ENCODE measurements at regions not wholly inside any gene's neighbourhood (a gene's known extent, or its start where the extent isn't known, plus 50 kb on each side); places are given as distances from the start of the nearest gene placed in this dataset.

DNA sequence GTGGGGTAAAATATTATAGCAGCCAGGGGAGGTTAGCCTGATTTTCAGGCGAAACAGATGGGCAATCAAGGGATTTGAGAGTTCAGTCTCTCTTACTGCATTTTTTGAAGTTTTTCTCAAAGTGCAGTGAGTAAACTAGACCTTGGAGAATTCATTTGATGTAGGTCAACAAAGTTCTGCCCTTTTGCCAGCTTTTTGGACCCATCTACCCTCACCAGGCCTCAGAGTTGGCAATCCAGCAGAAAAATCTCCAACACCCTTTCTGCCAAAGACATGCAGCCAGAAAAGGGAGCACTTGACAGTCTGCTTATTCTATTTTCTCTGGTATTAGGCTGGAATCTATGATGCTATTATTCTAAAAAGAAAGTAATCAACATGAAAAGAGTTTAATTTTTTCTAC lies 162.2 kb upstream of the TOM1L1 start:
- no peak for DNase-seq

DNA sequence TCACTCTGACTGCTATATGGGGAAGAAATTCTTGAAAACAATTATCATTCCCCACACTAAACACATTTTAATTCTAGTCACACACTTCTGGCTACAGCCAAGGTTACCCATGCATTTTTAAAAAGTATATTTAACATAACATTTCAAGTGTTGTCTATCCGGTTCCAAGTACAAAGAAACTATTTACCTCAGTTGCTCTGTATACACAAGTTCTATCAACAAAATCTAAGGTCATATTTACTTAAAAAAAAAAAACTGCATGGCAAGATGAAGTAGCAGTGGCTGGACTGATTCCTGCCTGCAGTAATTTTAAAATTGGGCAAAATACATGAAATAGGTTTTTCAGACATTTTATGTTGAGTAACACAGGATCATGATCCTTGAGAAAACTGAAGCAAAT lies 155.9 kb upstream of the TOM1L1 start:
- DNase-seq, result no peak

DNA sequence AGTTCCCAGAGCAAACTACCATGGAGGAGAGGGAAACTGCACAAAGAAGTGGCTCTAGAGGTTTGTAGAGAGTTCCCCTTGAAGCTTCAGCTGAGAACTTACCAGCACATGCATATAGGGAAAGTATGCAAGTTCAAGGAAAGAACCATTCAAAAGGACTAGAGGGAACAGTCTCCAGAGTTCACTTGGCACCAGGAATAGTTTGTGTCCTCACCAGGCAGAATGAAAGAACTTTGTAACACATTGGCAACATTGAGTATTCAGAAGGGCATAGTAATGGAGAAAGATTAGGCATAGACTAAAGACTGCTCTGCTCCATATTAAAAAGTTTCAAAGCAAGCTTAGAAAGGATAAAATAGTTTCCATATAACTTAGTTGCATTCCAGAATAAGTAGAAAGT lies 155.4 kb upstream of the TOM1L1 start:
- DNase-seq, result no peak

DNA sequence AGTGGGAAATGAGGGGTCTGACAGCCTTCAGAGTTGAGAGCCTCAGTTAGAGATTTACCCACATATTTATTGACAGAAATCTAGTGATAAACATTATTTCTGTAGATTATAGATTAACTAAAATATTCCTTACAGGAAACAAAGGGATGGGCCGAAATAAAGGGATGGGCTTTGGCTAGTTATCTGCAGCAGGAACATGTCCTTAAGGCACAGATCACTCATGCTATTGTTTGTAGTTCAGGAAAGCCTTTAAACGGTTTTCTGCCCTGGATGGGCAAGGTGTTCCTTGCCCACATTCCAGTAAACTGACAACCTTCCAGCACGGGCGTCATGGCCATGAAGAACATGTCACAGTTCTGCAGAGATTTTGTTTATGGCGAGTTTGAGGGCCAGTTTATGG lies 154.8 kb upstream of the TOM1L1 start:
- DNase-seq, result no peak

DNA sequence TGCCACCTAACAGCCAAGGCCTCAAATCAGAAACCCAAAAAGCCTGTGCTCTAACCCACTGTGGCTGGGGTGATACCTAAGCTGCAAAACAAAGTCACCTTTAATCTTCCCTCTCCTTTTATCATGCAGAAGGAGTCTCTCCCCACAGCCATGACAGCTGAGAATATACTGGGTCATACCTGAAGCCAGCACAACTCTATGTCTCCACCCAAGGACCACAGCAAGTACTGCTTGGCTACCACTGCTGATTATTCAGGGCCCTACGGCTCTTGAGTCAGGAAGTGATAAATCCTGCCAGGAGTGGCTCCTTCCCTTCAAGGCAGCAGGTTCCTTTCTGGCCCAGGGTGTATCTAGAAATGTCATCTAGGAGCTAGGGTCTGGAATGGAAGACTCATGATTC lies 151.5 kb upstream of the TOM1L1 start:
- DNase-seq, result no peak

DNA sequence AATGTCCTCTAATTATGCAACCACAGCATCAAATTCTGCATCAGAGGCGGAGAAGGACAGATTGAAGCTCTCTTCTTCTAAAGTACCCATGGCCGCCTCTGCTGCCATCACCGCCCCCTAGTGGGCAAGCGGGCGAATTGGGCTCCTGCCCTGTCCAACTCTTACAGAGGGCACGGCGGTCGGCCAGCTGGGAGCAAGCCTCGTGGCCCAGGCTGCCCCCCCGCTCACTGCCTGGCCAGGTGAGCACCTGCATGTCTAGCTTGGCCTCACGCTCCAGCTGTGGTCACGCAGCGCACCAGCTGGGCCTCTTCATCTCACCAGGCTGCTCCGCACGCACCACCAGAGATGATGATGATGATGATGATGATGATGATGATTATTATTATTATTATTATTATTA lies 146.1 kb upstream of the TOM1L1 start:
- no peak for DNase-seq

DNA sequence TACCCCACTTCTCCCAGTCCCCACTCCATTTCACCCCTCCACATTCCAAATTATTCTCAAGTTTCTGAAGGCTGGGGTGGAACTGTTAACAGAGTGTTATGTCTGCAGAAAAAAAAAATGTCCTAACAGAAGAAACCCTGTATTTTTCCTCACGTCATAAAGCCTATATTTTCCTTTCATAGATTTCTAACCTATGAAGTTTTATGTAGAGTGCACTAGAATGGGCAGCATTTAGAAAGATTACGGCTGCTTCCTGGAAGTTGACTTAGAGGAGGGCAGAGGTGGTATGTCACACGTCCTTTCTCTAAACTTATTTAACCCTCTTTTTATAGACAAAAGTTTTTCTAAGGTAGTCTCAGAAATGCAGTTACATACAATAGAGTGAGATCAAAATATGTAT lies 139.8 kb upstream of the TOM1L1 start:
- no peak for DNase-seq

DNA sequence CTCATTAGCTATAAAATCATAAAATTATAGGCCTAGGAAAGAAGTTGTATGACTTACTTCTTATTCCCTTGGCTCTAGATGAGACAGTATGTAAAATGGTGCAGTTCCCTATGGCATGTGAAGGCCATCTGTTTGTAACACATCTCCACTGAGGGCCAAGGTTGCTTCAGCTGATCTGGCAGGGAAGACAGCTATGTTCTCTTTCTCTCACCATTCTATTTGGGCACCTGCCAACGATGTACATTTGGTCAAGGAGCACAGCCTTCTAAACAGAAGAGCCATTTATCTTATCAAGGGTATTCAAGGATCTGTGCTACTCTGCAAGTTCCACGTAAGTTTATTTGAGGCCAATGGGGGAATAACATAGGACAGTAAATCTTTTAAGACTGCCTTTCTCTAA lies 129.8 kb upstream of the TOM1L1 start:
- no peak for DNase-seq

DNA sequence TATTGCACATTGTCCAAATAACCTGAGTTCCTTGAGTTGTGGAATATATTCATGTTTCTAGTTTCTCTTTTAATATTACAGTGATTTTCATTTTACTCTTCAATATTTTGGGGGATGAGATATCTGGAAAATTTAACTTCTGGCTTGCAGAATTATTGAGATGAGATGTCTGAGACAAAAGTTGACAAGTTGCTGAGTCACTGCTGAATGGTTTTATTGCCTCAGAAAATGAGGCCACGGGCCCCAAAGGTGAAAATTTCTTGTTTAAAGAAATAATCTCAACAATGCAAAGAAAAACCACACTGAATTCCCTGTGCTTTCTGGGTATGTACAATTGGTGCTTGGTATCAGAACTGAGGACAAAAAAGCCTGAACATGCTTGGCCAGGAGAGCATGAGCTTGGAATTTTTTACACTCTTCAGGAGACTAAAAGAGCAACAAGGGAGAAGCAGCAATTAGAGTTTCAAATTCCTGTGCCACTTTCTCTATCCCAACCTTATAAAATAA lies 129.2 kb upstream of the TOM1L1 start:
- no peak for DNase-seq

DNA sequence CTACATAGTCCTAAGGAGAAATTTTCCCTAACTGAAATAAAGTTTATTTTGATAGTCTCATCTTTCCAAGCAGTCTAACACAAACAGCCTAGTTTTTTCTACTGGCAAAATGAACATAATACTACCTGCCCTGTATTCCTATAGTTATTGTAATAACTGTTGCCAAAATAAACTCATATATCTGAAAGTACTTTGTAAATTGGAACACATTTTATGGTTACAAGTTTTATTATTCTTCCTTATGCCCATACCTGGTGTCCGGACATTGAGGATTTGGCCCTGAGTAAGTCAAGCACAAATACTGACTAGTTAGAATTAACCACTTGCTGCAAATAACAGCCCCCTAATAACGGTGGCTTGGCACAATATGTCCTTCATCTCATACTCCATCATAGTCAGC lies 120.4 kb upstream of the TOM1L1 start:
- DNase-seq, result no peak

DNA sequence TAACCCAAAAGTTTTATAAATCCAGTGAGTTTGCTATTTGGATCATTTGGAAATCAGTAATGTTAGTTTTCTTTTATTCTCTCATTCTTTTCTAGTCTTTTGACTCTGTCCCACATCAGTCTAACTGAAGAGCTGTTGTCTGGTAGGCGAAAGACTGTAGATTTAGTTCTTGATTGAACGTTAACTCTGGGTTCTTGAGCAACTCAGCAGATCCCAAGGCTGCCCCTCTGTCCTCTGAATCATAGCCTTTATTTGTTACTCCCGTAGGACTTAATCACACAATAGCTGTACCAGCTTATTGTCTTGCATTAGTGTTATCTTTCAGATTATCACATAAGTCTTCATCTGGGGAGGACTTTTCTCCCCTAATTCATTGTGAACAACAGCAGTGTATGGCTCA lies 119.3 kb upstream of the TOM1L1 start:
- DNase-seq, result no peak

DNA sequence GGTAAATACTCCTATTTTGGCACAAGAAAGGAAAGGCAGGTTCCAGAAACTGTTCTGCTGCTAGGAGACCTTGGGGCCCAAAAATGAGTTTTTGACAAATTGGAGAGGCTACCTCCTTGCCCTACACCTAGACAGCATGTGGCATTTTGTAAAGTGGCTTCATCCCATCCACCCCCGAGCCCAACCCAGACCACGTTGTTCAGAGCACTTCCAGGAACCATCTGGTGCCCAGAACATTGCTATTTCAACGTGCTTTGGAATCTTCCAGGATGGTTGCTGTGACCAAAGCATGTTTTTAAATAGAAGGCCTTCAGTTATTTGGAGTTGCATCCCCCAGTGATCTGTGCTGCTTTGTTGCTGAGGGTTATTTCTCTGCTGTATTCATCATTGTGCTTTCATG lies 116.3 kb upstream of the TOM1L1 start:
- DNase-seq, result no peak

DNA sequence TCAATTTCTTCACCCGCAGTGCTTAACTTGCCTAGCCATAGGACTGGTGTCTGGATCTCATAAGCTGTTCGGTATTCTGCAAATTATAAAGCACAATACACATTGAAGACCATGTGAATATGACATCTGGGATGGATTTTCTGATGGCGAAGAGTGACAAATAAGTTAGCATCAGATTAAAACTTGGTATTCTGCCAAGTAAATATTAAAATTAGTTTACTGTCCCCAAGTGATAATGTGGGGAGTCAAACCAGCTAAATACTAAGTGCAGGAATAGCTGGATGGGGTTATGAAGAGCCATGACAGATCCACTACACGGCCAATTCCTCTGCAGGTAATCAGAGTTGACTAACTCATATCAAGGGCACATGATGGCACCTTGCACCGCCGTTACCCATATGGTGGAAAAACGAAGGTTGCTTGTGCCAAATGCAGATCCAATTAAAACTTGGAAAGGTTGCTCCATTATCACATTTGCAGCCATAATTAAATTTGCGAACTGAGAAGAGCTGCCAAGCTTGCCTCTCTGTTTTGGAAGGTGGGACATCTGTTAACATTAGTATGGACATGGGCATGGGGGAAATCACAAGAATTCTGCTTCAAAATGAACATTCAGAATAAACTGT lies 114.9 kb upstream of the TOM1L1 start:
- no peak for DNase-seq

DNA sequence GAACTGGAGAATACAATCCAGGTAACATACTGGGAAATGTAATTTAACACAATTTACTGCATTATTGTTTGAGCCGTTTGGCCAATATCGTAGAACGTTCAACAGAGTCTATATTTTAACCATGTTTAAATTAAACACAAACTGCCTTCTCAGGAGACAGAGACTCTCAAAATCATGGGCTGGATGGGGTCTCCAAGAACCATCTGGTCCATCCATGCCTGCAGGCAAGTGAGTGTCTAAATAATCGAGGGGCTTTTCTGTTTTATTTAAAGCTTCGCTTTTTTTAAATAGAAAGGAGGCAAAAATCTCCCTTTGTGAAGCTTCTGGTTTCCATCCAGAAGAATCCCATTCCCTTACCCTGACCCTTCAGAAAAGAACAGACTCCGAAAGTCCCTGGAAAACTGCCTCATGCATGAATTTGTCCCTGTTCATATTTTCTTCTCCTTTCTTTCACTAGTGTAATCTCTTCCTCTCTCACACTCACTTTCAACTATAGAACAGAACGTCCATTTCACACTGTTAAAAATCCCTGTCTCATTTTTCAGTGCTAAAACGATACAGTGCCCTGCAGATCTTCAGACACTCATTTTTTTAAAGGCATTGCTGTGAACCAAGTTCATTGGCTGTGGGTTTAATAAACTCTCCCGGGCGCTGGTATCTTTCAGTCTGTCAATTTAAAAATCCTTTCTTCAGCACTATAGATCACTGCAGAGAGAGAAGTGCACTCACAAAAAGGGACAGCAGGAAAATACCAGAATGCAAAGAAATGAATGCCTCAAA lies 111.4 kb upstream of the TOM1L1 start:
- DNase-seq, result no peak

DNA sequence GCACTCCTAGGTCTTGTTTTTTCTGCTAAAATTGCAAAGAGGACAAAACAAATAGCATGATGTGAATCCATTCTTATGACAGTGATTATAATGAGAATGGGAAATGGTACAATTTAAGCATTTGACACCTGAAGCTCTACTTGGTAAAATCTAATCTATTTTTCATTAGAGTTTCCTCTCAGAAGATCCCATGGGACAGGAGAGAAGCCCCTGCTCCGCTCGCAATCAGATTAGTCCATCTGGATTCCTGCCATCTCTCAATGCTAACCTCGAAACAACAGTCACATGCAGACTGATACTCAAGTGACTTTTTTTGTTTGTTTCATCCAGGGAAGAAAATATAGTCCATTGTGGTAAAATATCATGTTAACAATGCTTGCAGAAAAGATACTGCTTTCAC lies 107.4 kb upstream of the TOM1L1 start:
- no peak for DNase-seq

DNA sequence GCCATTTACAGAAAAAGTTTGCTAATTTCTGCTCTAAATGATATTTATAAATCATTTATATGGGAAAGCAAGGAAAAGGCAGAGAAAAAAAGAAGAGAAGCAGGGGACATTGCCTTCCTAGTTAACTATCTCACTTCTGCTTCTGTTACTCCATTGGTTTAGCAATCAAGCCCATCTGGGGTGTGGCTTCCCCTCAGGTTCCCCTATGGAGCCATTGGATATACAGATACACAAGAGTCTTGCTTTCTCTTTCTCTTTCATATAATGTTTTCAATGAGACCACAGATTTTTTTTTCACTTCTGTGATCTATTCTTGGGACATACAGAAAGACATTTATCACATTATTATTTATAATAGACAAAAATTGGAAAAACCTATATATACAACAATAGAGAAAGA lies 105.6 kb upstream of the TOM1L1 start:
- no peak for DNase-seq

DNA sequence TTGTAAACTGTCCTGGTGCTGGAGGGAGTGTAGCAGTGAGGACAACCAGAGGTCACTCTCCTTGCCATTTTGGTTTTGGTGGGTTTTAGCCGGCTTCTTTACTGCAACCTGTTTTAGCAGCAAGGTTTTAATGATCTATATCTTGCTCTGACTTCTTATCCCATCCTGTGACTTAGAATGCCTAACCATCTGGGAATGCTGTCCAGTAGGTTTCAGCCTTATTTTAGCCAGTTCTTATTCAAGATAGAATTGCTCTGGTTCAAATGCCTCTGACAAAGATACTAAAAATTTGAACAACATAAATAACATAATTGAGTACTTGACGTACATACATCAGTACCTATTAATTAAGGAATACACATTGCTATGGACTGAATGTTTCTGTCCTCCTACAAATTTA lies 93.3 kb upstream of the TOM1L1 start:
- no peak for DNase-seq

DNA sequence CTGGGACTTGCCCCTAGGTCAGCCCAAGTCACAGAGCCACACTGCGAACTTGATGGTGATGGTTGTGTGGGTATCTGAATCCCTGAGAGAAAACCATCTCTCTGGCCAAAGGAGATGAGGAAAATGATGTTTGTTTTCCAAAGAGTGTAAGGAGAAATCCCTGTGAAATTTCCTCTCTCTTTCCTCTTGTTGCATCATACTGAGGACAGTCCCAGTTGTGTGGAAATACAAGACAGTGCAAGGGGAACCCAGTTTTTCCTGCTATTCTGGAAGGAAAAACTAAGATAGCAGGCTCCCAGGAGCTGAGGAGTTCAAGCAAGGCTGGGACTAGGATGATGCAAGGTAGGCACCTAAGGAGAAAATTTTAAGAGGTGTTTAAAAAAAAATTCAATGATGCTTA lies 86.8 kb upstream of the TOM1L1 start:
- DNase-seq, result no peak

DNA sequence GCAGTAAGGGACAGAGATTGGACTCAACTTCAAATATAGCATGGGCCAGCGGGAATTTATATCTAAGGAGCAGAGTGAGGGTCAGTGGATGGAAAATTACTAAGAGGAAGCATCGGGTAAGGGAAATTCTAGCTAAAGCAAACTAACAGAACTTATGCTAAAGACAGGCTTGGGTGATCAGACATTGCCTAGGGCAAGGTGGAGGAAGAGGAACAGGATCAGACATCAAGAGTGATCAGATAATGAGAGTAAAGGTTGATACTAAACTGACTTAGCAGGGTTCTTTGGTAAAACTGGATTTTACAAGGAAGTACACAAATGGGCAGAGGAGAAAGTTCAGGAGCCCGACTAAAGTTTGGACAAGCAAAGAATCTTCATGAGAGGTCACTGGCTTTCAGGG lies 86.3 kb upstream of the TOM1L1 start:
- DNase-seq, result no peak

DNA sequence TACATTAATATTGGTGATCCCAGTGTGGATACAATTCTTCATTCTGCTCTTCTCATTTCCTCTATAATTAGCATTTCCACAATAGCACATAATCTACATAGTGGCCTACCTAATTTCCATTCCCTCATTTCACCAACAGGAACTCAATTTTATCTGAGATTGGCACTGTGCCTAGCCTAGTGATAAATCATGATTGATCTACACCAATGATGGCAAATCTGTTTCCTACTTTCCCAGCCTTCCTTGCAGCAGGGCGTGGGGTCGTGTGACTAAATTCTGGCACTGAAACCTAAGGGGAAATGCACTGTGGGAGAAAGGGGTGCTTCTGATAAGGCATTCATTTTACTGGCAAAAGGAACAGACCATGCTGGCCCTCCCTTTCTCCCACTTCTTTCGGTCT lies 66.6 kb upstream of the TOM1L1 start:
- no peak for DNase-seq

DNA sequence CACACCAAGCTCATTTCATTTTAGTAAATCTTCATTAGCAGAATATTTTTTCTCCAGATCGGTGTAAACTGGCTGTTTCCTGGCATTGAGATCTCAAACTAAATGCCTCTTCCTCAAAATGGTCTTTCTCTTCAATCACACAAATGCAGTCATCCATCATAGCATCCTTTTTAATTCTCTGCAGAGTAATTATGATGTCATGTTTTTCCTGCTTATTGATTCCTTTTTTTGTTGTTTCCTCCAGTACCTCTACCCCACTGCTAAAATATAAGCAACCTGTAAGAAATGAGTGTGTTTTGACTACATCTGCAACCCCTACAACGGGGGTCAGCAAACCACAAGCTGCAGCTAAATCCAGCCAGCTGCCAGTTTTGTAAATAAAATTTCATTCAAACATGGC lies 65.6 kb upstream of the TOM1L1 start:
- DNase-seq, result no peak

DNA sequence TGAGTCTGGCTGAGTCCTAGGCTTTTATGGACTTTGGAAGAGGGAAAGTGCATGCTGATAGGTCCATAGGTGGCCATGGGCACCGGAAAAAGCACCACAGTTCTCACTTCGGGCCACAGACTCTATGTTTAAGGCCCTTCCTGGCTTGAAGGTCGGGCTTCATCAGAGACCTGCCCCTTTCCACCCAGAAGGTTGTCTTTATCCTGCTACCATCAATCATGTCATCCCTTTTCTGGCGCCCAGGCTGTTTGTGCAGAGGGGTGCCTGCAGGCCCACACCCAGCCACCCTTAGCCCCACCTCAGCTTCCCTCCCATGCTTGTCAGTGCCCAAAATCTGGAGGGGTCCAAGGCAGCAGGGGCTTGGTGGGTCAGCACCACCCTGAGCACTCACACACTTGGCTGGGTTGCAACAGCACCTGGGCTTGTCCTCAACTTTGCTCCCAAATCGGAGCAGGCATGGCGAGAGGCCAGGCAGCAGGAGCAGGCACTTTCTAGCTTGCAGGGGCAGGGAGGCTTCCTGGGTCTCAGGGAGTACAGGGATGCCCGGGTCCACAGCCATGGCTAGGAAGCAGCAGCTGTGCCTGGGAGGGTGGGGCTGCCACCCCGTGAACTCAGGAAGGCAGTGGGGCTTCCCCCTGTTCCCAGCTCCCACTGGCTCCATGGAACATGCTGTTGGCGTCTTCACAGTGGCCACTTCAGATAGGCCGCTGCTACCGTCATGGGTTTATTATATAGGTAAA lies 63.8 kb upstream of the TOM1L1 start:
- DNase-seq, result no peak

DNA sequence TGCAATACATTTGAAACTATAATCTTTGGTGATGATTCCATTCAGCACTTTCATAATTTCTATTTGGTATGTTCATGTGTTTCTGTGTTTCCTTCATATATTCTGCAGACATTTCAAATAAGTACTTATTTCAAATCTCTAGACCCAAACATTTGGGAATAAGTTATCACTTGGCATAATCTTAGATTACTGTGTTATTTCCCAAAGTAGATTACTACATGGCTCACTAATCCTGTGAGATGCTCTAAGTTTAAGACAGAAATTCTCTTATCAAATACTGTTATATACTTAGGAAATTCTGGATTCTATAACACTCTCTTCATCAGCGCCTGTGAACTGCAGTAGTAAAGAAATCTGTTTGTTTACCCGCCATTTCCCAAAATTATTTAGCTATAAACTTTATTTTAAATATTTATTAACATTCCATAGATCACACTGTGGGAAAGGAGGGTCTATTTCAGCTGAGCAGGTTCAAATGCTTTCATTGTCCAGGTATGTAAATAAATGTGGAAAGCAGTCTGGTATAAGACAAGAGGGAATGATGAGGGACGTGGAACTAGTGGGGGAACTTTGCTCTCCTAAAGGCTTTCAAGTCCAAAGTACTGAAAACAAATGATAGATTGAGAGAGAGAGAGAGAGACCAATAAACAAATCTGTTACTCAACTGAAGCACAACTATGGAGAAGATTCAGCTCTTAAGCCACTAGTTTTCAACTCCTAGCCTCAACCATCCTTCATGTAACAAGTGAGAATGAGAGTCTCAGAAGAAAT lies 61.8 kb upstream of the TOM1L1 start:
- DNase-seq, result no peak

Measured in left kidney (tissue), 1 donor.